Activated T-cell treated with anti-CD3 and anti-CD28 coated beads for 1 hour (primary cell): ENCODE measurements at regions not wholly inside any gene's neighbourhood (a gene's known extent, or its start where the extent isn't known, plus 50 kb on each side); places are given as distances from the start of the nearest gene placed in this dataset.

Source experiments
- DNase-seq: peaks from one replicate; pipeline ENCODE4 v3.0.0-alpha.2; 2020; ENCODE audit warnings: low read depth

DNA sequence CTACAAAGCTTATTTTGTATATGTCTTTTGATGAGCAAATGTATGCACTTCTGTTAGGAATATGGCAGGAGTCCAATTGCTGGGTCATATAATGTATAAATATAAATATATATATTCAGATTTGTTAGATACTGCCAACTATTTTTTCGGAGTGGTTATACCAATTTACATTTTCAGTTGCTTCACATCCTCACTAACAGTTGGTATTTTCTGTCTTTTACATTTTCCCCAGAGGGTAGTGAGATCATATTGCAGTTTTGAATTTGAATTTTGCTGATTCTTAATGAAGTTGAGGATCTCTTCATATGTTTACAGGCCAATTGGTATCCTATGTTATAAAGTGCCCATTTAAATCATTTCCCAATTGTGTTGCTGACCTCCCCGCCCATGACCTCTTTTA is 139.0 kb upstream of the KCNMB2 start:
- DNase-seq: no peak

DNA sequence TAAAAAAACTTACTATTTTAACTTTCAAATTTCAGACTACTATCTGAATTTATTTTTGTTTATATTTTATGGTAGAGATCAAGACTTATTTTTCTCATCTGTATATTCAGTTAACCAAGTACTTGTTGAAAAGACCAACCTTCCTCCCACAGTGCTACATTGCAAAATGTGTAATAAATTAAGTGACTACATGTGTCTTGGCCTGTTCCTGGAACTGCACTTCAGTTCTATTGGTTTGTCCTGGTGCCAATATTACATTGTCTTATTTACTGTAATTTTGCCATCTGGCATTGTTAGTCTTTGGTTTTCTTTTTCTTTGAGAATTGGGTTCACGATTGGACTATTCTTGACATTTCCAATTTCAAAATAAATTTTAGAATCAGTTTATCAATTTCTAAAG is 138.4 kb upstream of the KCNMB2 start:
- no peak for DNase-seq

DNA sequence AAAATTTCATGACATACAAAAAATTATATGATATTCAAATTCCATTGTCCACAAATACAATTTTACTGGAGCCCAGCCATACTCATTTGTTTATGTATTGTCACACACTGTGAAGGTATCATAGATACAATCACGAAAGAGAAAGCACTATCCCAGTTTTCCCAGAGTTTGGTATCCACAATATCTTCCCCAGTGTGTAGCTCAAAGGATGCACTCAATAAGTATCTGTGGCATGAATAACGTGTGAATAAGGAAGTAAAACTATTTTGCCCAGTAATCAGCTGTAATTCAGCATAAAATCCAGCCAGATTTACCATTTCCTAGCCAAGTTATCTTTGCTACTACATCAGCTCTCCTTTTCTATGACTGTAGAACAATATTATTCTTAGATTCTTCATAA is 131.3 kb upstream of the KCNMB2 start:
- DNase-seq: no peak

DNA sequence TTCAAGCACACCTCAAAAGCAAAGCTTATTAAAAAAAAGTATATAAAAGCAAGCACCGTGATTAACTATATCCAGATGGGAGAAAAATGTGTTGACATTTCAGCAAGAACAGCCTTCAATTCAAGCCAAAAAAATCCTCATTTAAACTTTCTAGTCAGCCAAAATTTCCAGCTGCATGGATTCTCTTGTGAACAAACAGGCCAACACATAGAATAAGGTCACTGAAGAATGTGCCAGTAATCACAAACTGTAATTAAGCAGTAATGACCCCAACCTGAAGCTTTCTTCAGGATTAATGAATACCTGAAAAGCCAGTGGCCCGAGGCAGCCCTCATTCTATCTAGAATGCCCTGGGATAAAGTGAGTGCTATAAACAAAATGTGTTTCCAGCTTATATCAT is 130.7 kb upstream of the KCNMB2 start:
- DNase-seq: no peak

DNA sequence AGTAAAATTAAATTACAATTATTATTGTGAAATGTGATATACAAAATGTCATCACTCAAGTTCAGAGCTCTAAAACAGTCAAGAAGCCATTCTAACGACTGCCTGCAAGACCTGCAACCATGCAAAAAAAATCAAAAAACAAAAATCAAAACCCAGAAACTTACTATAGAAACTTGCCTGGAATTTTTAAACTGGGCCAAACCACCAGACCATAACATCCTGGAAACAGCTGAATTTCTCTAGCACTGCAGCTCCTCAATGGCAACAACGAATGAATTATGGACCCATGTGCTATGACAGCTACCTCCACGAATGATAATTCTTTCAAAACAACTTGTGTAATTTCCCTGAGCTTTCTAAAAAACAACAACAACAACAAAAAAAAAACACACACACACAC is 130.0 kb upstream of the KCNMB2 start:
- DNase-seq: no peak

DNA sequence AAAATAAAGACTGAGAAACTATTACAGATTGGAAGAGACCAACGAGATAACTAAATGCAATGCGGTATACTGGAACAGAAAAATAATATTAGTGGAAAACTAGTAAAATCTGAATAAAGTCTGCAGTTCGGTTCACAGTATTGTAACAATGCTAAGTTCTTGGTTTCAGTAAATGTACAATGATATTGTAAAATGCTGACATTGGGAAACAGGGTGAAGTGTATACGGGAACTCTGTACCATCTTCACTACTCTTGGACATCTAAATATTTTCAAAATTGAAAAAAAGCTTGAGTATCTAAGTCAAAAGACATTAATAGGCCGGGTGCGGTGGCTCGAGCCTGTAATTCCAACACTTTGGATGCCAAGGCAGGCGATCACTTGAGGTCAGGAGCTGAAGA is 120.9 kb upstream of the KCNMB2 start:
- DNase-seq: no peak

DNA sequence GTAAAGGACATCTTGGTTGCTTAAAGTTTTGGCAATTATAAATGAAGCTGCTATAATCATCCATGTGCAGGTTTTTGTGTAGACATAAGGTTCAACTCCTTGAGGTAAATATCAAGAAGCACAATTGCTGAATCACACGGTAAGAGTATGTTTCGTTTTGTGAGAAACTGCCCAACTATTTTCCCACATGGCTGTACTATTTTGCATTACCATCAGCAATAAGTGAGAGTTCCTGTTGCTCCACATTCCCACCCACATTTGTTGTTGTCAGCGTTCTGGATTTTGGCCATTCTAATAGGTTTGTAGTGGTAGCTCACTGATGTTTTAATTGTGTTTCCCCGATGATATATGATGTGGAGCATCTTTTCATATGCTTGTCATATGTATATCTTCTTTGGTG is 118.5 kb upstream of the KCNMB2 start:
- DNase-seq: no peak

DNA sequence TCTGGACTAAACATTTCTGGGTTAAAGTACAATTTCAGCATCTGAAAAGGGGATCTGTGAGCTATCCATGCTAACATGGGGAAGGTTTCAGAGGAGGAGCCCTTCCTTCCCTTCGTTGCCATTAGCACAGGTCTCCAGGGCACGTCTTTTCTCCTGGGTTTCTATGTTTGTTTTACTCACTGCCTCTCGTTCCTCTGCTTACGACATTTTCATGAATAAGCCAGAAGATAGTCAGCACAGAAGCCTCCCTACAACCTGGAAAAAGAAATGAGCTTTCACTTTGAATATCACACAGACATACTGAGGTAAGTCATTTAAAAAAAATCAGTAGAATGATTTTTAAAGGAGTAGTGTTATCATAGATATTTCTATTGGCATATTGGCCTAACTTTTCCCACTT is 117.2 kb upstream of the KCNMB2 start:
- no peak for DNase-seq

DNA sequence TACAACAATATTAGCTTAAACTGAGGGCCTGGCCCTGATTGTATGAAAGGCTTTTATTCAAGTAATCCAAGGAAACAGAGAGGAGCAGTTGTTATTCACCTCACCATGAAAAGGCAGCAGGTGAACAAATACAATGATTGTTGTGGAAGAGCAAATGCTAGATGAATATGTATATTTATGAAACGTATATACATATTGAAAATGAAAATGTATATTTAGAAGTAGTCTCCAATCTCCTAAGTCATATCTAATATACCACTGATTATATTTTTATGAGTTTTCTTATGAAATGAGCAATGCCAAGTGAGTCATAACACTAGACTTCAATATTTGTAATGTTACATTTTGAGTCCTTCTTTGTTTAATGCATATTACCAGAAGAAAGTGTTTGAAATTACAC is 116.2 kb upstream of the KCNMB2 start:
- no peak for DNase-seq

DNA sequence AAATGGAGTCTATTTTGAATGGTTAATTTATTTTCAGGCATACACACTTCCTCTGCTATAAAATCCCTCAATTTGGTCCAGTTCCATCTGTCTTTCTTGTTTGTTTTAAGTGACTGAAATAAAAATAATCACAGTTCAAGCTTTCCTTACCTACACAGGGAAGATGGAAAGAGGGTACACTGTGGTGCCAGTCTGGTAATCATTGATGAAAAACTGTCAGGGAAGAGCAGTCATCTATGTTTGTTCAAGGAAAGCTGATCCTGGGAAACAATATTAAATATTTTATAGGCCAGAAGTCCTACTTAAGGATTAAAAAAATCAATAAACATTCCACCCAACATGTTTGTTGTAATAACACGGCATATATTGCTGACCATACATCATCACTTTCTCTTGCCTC is 115.2 kb upstream of the KCNMB2 start:
- DNase-seq: no peak

DNA sequence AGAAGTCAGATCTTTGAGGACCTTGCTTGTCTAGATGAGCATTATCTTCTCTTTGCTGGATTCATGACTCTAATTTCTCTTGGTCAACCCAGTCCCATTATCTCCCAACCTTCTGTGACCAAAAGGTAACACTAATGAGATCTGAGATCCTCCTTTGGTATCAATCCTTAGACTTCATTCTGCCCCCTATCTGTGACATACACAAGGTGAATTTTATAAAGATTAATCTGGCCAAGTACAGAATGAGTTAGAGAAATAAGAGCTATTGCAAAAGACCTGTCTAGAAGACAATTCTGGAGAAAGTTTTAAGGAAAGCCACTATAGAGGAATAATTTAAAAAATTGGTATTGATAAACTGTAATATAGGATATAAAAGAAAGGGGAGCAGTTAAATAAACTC is 113.8 kb upstream of the KCNMB2 start:
- DNase-seq: no peak

DNA sequence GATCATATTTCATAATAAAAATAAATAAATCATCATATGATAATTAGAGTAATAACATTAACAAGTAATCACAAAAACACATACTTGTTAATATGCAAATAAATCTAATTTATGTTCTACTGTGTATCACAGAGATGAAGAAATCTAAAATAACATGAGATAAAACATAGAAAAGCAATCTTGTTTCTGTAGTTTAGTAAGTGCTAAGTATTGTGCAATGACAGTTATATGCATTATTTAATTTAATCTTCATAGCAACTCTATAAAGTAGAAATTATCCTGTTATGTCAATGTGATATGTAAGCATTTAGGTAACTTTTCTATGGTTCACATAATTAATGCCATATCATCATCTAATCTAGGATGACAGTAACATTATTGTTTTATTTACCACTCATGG is 108.2 kb upstream of the KCNMB2 start:
- no peak for DNase-seq

DNA sequence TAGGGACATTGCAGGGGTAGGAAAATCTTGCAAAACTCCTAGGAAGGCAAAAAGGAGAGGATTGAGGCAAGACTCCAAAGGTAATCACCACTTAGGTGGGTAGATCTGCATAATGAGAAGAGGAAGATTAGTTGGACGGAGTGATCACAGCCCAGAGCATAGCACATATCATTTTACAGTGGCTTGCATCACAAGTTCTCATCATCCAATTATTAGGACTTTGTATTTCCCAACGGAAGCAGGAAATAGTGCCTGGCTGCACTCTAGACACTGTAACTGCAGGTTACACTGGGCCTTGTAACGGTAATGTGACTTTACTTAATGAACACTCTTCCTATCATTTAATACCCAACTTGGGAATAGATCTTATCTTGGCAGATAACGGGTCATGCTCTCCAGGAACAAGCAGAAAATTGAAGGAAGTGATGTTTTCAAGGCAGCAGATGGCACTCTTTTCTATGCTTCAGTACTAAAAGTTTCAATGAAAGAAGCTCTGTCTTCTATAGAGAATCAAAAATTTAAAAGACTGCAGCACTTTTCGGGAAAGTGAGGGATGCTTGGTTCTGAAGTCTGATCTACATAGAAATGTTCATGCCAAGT is 101.9 kb upstream of the KCNMB2 start:
- DNase-seq: no peak

DNA sequence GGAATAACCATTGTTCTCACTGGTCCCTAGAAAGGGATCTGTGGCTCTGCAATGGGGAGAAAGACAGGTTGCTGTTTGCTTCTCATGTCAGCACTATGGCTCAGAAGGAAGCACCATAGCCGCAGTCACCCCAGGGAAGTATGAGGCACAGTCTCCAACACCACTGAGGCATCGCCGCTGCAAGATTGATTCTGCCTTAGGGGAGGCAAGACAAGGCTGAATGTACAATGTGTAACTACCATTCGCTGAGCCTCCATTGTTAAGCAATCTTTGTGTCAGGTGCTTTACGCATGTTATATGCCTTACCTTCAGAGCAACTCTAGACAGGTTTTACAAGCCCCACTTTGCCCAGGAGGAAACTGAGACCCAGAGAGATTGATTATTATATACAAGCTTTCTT is 100.7 kb upstream of the KCNMB2 start:
- no peak for DNase-seq

DNA sequence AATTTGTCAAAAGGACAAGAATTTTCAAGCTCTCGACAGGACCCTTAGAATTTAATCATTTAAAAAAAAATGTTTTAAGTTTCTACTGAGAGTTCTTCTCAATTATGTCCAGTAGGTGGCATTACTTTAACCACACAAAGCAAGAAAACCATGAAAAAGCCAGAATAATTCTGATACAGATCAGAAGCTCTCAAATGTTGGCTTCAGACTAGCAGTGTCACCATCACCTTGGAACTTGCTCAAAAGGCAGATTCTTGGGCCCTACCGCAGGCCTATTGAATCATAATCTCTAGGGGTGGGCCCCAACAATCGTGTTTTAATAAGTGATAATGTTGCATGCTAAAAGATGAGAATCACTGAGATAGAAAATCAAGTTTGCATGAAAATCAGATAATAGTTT is 99.5 kb upstream of the KCNMB2 start:
- DNase-seq: no peak

DNA sequence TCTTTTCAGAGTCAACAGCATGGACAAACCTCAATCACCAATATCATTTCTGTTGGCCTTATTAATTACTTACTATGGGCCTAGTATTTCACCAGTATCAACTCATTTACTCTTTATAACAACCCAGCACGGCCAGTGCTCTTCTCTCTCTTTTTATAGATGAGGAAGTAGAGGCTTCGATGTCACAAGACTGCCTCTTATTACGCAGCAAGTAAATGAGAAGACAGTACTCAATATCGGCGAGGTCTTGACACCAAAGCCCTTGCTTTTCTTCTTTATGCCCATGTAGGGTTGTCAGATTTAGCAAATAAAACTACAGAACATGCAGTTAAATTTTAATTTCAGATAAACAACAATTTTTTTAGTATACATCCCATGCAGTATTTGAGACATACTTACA is 99.0 kb upstream of the KCNMB2 start:
- no peak for DNase-seq

DNA sequence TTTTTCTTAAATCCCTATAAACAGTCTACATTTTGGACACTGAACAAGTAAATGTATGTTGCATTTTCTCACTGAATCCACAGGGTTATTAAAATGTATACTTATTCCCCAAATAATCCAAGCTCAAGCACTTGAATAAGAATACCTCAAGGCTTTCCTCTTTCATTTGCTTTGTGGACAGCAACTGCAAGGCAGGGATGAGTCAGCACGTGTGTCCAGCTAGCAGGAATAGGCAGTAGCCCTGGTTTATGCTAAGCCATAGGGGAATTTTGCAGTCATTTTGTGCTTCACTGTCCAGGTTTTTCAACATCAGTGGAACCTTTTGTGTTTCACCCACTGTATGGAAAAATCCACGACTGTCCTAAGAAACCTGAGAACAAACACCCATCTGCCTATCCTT is 96.7 kb upstream of the KCNMB2 start:
- DNase-seq: no peak

DNA sequence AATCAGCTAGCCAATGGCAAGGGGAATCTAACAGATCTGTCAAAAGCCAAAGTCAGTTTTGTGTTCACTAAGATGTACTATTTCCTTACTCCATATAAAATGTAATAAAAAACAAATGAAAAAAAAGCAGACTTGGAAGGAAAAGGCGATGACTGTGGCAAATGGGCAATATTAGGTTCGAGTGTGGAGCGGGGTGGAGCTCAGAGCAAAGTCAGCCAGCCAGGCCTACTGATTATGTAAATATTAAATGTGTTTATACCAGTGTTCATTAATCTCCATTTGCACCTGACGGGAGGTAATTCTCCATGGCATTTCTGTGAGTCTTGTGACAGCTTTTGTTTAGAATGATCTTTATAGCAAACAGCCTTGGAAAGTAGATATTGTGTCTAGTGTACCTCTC is 96.2 kb upstream of the KCNMB2 start:
- DNase-seq: no peak

DNA sequence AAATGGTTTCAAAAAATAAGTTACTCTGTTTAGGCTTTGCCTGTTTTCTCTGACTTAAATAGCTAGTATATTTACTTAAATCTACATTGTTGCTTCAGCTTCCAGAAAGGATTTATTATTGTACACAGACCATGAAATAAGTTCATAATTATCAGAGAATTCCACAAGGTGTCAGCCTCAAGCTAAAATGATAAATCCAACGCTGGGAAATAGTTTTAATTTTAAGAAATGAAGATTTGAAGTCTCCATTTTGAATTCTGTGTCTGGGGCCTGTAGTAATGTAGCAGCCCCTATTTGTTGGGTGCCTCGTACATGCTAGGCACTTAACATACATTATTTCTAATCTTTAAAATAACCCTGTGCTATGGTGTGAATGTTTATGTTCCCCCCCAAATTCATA is 92.6 kb upstream of the KCNMB2 start:
- no peak for DNase-seq

DNA sequence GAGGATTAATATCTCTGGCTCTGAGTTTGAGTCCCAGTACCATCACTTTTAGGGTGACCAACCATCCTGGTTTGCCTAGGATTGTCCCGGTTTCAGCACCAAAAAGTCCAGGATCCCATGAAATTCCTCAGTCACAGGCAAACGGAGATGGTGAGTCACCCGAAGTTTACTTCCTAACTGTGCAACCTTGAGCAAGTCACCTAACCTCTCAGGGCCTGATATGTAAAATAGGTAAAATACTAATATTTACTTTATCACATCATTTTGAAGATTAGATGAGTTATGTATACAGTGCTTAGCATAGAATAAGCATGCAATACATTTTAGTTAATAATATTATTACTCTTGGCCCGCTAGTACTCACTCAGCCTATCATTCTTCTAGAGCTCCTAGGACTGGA is 91.1 kb upstream of the KCNMB2 start:
- DNase-seq: no peak

DNA sequence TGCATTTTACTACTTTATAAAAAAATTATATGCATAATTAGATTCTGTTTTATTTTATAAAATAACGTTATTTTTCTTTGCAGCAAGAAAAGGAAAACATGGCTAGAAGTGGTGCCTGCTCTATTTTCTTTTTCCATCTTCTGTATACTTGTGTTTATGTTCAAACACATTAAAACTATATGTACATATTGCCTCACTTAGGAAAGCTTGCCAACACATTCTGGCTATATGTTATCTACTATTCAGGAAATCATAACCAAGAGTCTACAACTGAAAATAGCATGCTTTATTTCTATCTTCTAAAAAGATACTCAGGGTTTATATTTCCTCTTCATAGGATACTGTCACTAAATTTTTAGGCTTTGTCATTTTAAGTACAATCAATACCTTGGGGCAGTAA is 90.2 kb upstream of the KCNMB2 start:
- DNase-seq: no peak

DNA sequence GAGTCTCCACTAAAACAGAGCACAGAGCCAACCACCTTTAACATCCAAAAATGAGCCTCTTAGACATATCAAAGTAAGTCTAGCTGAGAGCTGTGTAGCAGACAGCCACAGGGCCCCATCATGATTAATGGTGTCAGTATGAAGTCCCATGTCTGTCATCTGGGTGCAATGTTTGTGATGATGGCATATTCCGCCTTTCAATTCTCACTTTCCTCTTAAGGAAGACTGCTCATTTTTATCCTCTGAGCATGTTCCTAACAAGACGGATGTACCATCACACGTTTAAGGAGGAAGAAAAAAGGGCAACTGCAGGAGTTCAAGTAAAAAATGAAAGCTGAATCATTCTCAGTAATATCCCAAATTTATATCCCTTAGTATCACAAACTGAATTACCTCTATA is 85.8 kb upstream of the KCNMB2 start:
- no peak for DNase-seq

DNA sequence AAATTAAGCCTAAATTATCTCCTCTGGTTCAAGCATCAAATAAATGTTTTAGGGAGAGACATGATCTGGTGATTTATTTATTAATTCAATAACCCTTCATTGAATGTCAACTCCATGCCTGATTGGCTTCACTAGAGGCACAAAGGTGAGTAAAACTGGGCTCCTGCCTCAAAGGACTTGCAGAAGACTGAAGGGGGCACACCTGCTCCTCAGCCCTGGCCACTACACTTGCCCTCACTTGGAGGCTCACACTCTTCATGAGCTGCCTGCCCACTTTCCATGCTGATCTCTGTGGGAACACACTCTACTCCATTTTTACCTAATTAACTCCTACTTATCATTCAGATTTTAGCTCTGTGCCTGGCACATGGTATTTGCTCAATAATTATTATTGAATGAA is 84.4 kb upstream of the KCNMB2 start:
- DNase-seq: no peak

DNA sequence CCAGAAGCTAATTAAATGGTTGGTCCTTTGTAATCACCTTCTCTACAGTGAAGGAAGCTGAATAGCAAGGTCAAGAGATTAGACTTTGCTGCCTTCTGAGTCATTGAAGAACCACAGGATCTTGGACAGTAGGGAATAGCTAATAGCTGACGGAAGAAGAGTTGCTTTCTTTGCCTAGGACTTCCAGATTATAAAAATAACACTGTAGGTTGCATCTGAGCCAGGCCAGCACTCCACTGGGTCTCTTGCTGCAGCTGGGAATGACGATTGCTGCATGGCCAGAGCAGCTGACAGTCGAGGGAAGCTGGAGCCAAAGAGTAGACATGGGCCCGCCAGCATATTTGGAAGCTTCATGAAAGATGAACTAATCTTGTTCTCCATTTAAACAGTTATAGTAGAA is 81.5 kb upstream of the KCNMB2 start:
- DNase-seq: no peak

DNA sequence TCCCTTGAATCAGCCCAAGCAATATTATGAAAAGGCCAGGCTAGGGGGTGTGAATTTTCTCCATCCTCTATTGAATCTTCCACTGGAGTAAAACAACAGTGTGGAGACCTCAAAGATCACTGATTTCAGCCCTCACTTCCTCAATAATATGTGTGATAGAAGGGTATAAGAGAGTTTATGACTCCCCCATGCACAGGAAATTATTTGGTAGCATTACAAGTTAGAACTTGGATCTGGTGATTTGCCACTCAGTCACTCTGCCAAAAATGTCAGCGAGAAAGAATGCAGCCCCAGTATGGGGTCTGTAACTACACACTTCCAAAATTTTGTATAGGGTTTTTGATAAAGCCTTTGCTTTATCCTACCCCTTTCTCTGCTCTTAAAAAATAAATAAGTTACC is 81.0 kb upstream of the KCNMB2 start:
- no peak for DNase-seq
